GM12865 (cell line): ENCODE measurements at regions not wholly inside any gene's neighbourhood (a gene's known extent, or its start where the extent isn't known, plus 50 kb on each side); places are given as distances from the start of the nearest gene placed in this dataset.
A peak's percentile ranks its signal among the peaks of the same experiment; 100 is the strongest.
"Not testable (repeated sequence)": the region's sequence is repeated elsewhere in the genome, so short reads cannot be mapped to it uniquely, and the experiment has no call there.

Experiments used
- DNase-seq: peaks from one replicate; pipeline ENCODE4 v3.0.0; 2010; ENCODE audit warnings: low read depth
- H3K4me3 ChIP-seq: 2 replicates; pipeline ENCODE4 v1.5.1; 2011; ENCODE audit warnings: mild to moderate bottlenecking, low read depth, low read length, control low read depth
- TF ChIP-seq, protein P1 (sequence below): IDR thresholded peaks from 2 replicates; pipeline ENCODE4 v1.5.1; 2011; ENCODE audit warnings: low read length, control low read depth, low read depth, inconsistent platforms; ENCODE audit not compliant: insufficient read depth; ENCODE audit errors: missing control alignments

DNA sequence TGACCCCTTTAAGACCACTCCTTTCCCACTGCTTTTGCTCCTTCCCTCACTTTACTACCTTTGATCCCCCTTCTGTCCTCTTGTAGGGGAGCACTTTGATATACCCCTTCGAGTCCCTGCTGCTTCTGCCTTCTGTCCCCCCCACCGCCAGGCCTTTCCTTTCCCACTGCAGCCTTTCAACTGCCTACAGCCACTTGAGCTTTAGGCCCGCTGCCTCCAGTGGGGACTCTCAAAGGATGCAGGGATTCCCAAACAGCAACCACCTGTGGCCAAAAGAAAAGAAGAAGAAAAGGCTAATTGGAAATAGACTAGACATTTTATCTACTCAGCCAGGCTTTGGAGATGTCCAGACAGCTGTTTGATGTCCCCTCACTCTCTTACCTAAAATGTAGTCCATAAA lies 77.0 kb upstream of the DTNBP1 start:
- no peak overlapping the region for H3K4me3 ChIP-seq
- TF ChIP-seq, protein P1, sequence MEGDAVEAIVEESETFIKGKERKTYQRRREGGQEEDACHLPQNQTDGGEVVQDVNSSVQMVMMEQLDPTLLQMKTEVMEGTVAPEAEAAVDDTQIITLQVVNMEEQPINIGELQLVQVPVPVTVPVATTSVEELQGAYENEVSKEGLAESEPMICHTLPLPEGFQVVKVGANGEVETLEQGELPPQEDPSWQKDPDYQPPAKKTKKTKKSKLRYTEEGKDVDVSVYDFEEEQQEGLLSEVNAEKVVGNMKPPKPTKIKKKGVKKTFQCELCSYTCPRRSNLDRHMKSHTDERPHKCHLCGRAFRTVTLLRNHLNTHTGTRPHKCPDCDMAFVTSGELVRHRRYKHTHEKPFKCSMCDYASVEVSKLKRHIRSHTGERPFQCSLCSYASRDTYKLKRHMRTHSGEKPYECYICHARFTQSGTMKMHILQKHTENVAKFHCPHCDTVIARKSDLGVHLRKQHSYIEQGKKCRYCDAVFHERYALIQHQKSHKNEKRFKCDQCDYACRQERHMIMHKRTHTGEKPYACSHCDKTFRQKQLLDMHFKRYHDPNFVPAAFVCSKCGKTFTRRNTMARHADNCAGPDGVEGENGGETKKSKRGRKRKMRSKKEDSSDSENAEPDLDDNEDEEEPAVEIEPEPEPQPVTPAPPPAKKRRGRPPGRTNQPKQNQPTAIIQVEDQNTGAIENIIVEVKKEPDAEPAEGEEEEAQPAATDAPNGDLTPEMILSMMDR: no peak
- DNase-seq: no peak

DNA sequence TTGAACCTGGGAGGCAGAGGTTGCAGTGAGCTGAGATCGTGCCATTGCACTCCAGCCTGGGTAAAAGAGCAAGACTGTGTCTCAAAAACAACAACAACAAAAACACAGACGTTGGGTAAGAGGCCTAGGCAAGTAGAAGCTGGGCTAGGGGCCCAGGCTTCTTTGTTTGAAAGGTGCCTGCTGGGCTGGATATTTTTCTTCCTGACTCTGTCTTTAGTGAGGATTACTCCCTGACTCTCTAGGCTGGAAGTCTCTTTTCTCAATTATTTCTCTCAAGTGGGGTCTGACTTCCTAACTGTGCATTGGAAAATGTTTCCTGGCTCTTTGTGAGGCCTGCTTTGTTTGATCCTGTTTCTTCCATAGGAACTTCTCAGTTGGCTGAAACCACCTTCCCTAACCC lies 76.5 kb upstream of the DTNBP1 start:
- DNase-seq: no peak
- TF ChIP-seq, protein P1: no peak
- no peak overlapping the region for H3K4me3 ChIP-seq

DNA sequence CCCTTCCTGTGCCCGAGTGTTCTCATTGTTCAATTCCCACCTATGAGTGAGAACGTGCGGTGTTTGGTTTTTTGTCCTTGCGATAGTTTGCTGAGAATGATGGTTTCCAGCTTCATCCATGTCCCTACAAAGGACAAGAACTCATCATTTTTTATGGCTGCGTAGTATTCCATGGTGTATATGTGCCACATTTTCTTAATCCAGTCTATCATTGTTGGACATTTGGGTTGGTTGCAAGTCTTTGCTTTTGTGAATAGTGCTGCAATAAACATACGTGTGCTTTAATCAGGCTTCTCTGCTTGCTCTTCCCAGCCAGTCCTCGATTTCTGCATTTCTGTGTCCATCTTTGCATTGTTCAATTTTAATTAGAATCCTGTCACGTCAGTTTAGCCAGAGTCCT lies 75.4 kb upstream of the DTNBP1 start:
- H3K4me3 ChIP-seq, DNase-seq: not testable (repeated sequence)

DNA sequence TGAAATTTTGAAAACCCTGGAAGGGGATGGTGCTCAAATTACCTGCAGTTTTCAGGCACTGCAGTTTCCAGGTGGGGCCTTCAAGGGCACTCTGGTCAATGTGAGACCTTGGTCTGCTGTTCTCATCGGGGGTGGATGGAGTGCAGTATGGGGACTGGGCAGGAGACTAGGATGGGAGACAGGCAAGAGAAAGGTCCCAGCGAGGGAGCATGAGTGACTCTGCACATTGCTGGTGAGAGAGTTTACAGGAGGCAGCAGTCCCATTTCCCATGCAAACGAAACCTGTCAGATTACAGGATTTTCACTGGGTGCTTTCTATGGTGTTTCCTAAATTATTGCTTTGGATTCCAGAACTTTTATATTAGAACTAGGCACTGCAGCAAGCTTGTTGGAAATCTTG lies 73.5 kb upstream of the DTNBP1 start:
- TF ChIP-seq, protein P1: no peak
- DNase-seq: no peak
- H3K4me3 ChIP-seq: no peak overlapping the region

DNA sequence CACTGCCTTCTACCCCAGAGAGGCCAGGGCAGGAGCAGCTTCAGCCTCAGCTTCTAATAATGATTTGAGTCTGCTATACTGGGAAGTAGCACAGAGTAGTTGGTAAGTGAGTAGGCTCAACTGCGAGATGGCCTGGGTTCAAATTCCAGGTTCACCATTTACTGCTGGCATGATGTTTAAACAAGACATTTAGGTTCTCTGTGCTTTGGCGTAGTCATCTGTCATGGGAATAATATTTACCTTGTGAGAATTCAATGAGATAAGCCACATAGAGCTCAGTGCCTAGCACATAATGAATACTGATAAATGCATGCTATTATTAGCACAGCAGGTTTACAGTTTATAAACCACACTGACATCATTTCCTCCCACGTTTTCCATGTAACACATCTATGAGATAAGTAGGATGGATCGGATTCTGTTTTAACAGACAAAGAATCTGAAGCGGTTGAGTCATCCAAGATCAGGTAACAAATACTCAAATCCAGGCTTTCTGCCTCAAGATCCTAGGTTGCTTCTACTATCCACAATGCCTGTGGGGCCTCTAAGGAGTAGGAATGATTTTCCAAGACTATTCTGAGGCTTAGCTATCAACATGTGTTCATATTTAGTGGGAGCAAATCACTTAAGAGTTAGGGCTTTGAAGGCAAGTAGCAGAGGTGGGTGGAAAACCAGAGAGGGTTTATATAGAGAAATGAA lies 72.9 kb upstream of the DTNBP1 start:
- TF ChIP-seq, protein P1: no peak
- H3K4me3 ChIP-seq: no peak overlapping the region
- peak; percentile 12 for DNase-seq

DNA sequence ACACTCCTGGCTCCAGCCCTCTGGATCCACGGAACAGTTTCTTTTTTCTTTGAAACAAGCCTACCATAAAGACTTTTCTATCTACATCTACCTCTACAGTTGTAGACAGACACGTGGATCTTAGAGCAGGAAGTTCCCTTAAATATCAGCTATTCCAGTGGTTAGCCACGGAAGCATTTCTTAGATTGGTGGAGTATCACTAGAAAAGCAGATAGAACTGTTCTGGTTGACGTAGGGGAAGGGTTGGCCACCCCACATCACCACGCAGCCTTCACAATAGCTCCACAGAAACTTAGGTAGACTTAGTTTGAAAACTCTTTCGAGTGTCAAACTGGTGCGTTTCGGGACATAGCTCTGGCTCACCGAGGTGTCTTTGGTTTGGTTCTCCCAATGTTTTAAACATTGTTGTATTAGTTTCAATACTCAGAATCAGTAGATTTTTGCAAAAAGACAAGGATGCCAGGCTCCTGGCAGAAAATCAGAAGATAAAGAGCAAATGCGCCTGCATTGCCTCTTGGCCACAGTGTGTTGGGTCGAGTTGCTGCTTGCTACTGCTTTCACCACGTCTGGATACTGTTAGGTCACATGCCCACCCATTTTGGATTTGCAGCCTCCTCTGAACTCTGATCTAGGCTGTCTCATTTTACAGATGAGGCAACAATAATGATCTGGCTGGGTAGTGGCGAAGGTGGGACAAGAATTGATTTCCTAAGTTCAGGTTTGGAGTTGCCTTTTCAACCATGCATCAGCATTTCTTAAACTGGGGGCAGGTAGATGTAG lies 71.5 kb upstream of the DTNBP1 start:
- DNase-seq: no peak
- TF ChIP-seq, protein P1: no peak
- H3K4me3 ChIP-seq: no peak overlapping the region

DNA sequence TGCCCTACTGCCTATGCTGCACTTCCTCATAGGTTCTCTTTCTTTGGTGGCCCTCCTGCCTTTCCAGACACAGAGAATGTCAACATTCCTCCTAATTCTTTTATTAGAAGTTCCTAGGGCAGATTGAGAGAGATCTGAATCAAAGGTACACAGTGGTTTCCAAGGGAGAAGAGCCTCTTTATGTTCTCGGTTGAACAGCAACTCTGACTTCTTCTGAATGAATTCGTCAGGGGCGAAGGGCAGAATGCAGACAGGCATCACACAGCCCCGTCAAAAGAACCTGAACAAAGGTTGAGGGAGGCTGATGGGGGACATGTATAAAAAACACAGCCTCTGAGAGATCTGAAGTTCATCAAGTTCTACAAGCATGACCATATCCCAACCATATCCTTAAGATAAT lies 68.1 kb upstream of the DTNBP1 start:
- H3K4me3 ChIP-seq: no peak overlapping the region
- TF ChIP-seq, protein P1: no peak

More for the DNA sequence above, 68.1 kb upstream of the DTNBP1 start:
- DNase-seq: no peak
